ENCODE measurements at regions not wholly inside any gene's neighbourhood (a gene's known extent, or its start where the extent isn't known, plus 50 kb on each side); places are given as distances from the start of the nearest gene placed in this dataset.

- no peak for TF ChIP-seq CTCF (IDR thresholded peaks at IDR 0.05; ENCODE audit: low read length)
- no peak for TF ChIP-seq EZH2 (optimal IDR thresholded peaks at IDR 0.05; ENCODE audit: low read depth, low read length)
- no peak for TF ChIP-seq EZH2phosphoT487 (IDR thresholded peaks at IDR 0.05; ENCODE audit: low read length)
These were observed 224.9 kb upstream of the SMLR1 start for GRCh38 chr6:130602151-130602770.

All from MM.1S (cell line).